Ascending aorta (tissue), 2 donors: ENCODE measurements at regions not wholly inside any gene's neighbourhood (a gene's known extent, or its start where the extent isn't known, plus 50 kb on each side); places are given as distances from the start of the nearest gene placed in this dataset.

Experiments used
- DNase-seq, 2 donors: peaks; one replicate each; pipeline ENCODE4 v3.0.0-alpha.2; 2019; ENCODE audit warnings: low spot score in 2 of 2
- H3K27ac ChIP-seq, 2 donors: fragments of 200-600 bp; sonication (generic); one replicate each; pipeline ENCODE4 v1.5.1; 2016 to 2017; ENCODE audit warnings: mild to moderate bottlenecking in 1 of 2
- H3K27me3 ChIP-seq: fragments of 200-600 bp; sonication (generic); one replicate; pipeline ENCODE4 v1.5.1; 2017
- H3K36me3 ChIP-seq, 2 donors: fragments of 200-600 bp; sonication (generic); one replicate each; pipeline ENCODE4 v1.5.1; 2016
- H3K4me1 ChIP-seq, 2 donors: fragments of 200-600 bp; sonication (generic); one replicate each; pipeline ENCODE4 v1.5.1; 2016 to 2017; ENCODE audit warnings: mild to moderate bottlenecking in 1 of 2
- H3K4me3 ChIP-seq, 2 donors: fragments of 200-600 bp; sonication (generic); one replicate each; pipeline ENCODE4 v1.5.1; 2016 to 2017; ENCODE audit warnings: mild to moderate bottlenecking in 1 of 2
- H3K9me3 ChIP-seq, 2 donors: fragments of 200-600 bp; sonication (generic); one replicate each; pipeline ENCODE4 v1.5.1; 2016
- CTCF ChIP-seq, 3 experiments: fragments of 200-600 bp in 2 of 3; fragments of 450-650 bp in 1 of 3; sonication (generic) in 2 of 3; IDR thresholded peaks; one replicate each; pipeline ENCODE4 v1.5.1; 2016 to 2019; ENCODE audit warnings: antibody characterized with exemption in 3 of 3, mild to moderate bottlenecking in 1 of 3, moderate library complexity in 1 of 3
- intact Hi-C: fragments of 100-400 bp; cut with DNase I; formaldehyde crosslinking; loops from one replicate; pipeline ENCODE4 v1.15.1; 2023

DNA sequence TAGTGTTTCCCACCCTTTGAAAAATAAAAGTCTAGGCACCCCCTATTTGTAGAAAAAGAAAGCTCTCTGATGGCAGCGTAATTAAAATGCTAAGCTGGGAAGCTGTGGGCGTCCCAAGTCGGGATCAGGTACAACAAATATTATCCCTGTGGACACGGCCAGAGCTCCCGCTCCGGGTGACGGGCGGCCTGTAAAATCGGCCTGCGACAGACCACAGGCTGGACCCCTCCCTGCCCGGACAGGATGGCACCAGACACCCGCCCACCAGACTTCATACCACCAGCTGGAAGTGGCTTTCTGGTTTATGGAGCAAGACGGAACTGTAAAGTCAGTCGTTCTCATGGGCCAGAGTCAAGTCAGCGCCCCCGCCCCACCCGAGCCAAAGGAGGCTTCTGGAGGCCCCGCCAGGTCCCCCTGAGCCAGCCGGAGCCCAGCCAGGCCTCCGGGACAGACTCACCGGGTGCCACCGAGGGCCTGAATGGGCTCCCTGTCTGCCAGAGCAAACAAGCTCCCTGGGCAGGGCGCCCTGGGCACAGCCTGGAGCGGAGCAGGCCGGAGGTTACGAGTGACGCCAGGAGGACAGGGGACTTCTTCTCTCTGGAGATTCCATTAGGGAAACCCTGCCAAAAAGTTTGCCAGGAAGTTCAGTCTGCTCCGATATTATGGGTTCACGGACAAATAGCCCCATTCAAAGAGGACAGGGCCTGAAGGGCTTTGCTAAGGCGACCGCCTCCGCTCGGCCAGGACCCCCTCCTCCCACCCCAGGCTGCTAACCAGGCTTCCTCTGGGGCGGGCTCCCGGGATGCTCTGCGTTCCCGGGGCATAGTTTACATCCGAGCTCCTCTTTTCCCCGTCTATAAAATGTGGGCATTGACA is 173.7 kb downstream of the ERCC6L2 start:
- H3K27ac ChIP-seq = peak overlapping the region; percentile 85 to 88
- no peak for TF ChIP-seq CTCF (IDR thresholded peaks at IDR 0.05)
- H3K4me3 ChIP-seq = peak overlapping the region; percentile 14 to 51
- peaks cover 4 to 21% of the 10 kb centered on the region in 2 donors for H3K4me1 ChIP-seq
- intact Hi-C loops = loop anchor here (2.0 to 5.0 kb wide), 2 partner anchors 18 to 172 kb away; partner anchors contain the start of gene ERCC6L2
- no peaks in the 10 kb centered on the region for H3K36me3 ChIP-seq
- H3K9me3 ChIP-seq = no peaks in the 10 kb centered on the region
- H3K27me3 ChIP-seq = no peaks in the 10 kb centered on the region
- peak; percentile 47 to 89 for DNase-seq

DNA sequence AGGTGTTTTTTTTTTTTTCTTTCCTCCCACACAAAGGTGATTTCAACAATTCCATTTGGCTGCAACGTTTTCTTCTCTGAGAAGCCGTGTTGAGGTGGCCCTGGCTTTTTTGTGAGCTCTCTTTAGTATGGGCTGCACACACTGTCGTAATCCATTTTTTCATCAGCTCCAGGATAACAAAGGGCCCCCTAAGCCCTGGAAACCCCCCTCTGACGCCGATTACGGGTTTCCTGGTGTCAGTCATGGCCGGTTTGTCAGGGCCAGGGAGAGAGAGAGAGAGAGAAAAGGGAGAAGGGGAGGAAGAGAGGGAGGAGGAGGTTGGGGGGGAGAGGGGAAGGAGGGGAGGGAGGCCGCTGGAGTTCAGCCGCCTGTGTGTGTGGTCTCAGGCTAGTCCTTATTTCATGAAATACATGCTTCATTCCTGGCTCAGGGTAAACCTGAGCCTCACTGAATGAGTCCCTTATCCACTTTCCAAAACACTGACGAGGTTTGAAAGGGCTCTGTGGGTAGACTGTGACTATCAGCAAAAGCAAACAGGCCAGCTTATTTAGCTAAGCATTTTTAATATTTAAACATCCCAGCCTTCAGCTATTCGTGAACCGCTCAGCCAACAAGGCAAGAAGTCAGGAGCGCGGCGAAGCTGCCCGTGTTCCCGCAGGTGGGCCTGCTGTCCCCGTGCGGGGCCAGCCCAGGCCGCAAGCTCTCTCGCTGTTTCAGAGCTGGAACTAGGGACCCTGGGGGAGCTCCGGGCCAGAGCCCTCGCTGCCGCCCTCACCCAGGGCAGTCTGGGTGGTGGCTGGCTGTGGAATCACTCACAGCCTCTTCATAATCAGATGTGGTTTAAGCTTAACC is 172.8 kb downstream of the ERCC6L2 start:
- no peaks in the 10 kb centered on the region for H3K27me3 ChIP-seq
- intact Hi-C loops = loop anchor here (2.0 to 5.0 kb wide), 2 partner anchors 18 to 171 kb away; partner anchors contain the start of gene ERCC6L2
- H3K36me3 ChIP-seq = no peaks in the 10 kb centered on the region
- DNase-seq = no peak
- H3K4me3 ChIP-seq = peak overlapping the region; percentile 14 to 51
- no peaks in the 10 kb centered on the region for H3K9me3 ChIP-seq
- H3K4me1 ChIP-seq = peaks cover 4 to 21% of the 10 kb centered on the region in 2 donors
- no peak for TF ChIP-seq CTCF (IDR thresholded peaks at IDR 0.05)
- peak overlapping the region; percentile 85 to 88 for H3K27ac ChIP-seq

- Histone ChIP-seq H3K4me3 (no peak overlapping the region), H3K36me3 (no peaks in the 10 kb centered on the region), H3K9me3 (no peaks in the 10 kb centered on the region), H3K27ac (peak overlapping the region; percentile 85 to 88), H3K4me1 (peaks cover 4 to 21% of the 10 kb centered on the region in 2 donors), H3K27me3 (no peaks in the 10 kb centered on the region)
- no peak for TF ChIP-seq CTCF (IDR thresholded peaks at IDR 0.05)
- intact Hi-C loops = loop anchor here (2.0 to 5.0 kb wide), 2 partner anchors 17 to 170 kb away; partner anchors contain the start of gene ERCC6L2
- no peak for DNase-seq
Observed at GRCh38 chr9:96047741-96048103, 172.2 kb downstream of the ERCC6L2 start.

DNA sequence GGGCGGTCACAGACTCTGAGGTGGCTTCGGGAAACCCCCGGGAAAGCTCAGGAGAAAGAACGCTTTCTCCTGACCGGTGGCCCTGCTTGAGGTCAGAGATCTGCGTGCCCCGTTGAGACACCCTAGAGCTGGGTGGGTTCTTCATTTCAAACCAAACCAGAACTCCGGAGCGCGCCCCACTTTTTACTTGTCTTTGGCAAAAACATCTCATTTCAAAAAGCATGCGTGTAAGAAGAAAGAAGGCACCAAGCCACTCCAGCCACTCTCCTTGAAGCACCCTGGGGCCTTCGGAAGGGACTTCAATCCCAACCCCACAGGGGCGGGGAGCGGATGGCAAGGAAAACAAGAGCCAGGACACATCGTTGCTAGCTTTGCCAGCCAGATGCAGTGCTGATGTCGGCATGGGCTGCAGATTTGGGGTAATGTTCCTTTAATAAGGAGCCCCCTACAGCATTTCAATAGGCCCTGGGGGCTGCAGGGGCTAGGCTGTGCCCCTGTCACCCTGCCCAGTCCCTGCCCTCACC is 171.7 kb downstream of the ERCC6L2 start:
- peak overlapping the region in 1 of 2 donors; percentile 88 for H3K27ac ChIP-seq
- intact Hi-C loops = loop anchor here (5.0 kb wide), 1 partner anchor 170 kb away; the partner anchor contains the start of gene ERCC6L2

More for the DNA sequence above, 171.7 kb downstream of the ERCC6L2 start:
- no peak for DNase-seq
- Histone ChIP-seq H3K4me3 (no peak overlapping the region), H3K27me3 (no peaks in the 10 kb centered on the region), H3K4me1 (peaks cover 4 to 21% of the 10 kb centered on the region in 2 donors), H3K36me3 (no peaks in the 10 kb centered on the region), H3K9me3 (no peaks in the 10 kb centered on the region)
- TF ChIP-seq CTCF (IDR thresholded peaks at IDR 0.05) = no peak
